Trophoblast cell (in vitro differentiated cells and primary cell): ENCODE measurements at regions not wholly inside any gene's neighbourhood (a gene's known extent, or its start where the extent isn't known, plus 50 kb on each side); places are given as distances from the start of the nearest gene placed in this dataset.

Source experiments
- DNase-seq, 2 donors: peaks; one replicate each; pipeline ENCODE4 v3.0.0-alpha.2; 2016
- H2AFZ ChIP-seq: 2 replicates; pipeline ENCODE4 v1.6.1; 2013; ENCODE audit warnings: low read length, moderate library complexity, mild to moderate bottlenecking; ENCODE audit not compliant: insufficient read depth, poor library complexity
- H2AK5ac ChIP-seq: 2 replicates; pipeline ENCODE4 v1.6.1; 2013; ENCODE audit warnings: mild to moderate bottlenecking, low read length
- H2BK120ac ChIP-seq: 2 replicates; pipeline ENCODE4 v1.6.1; 2013; ENCODE audit warnings: low read length, mild to moderate bottlenecking, moderate library complexity; ENCODE audit not compliant: insufficient read depth, poor library complexity
- H2BK12ac ChIP-seq: 2 replicates; pipeline ENCODE4 v1.6.1; 2013; ENCODE audit warnings: mild to moderate bottlenecking, low read length, moderate library complexity
- H2BK5ac ChIP-seq: 2 replicates; pipeline ENCODE4 v1.6.1; 2013; ENCODE audit warnings: low read length, low read depth, moderate library complexity, mild to moderate bottlenecking; ENCODE audit not compliant: poor library complexity
- H3K14ac ChIP-seq: 2 replicates; pipeline ENCODE4 v1.6.1; 2013; ENCODE audit warnings: mild to moderate bottlenecking, low read length
- H3K18ac ChIP-seq: 2 replicates; pipeline ENCODE4 v1.6.1; 2013; ENCODE audit warnings: mild to moderate bottlenecking, low read length
- H3K23ac ChIP-seq: 2 replicates; pipeline ENCODE4 v1.6.1; 2013; ENCODE audit warnings: low read length
- H3K27ac ChIP-seq: 2 replicates; pipeline ENCODE4 v1.5.1; 2013; ENCODE audit warnings: low read depth, mild to moderate bottlenecking, inconsistent platforms, low read length, moderate library complexity
- H3K27me3 ChIP-seq: 2 replicates; pipeline ENCODE4 v1.6.1; 2013; ENCODE audit warnings: inconsistent platforms, mild to moderate bottlenecking, low read length, moderate library complexity; ENCODE audit not compliant: insufficient read depth
- H3K36me3 ChIP-seq, 2 experiments: 1 replicate in 1 of 2; 2 replicates in 1 of 2; pipeline ENCODE4 v1.6.1; 2013; ENCODE audit warnings: low read length in 2 of 2, mild to moderate bottlenecking in 2 of 2, moderate library complexity in 1 of 2; ENCODE audit not compliant: insufficient read depth in 2 of 2, control insufficient read depth in 1 of 2
- H3K4ac ChIP-seq: 2 replicates; pipeline ENCODE4 v1.6.1; 2013; ENCODE audit warnings: low read depth, mild to moderate bottlenecking, low read length, moderate library complexity
- H3K4me1 ChIP-seq, 2 experiments: 1 replicate in 1 of 2; 2 replicates in 1 of 2; pipeline ENCODE4 v1.6.1; 2013; ENCODE audit warnings: low read length in 2 of 2, mild to moderate bottlenecking in 2 of 2, moderate library complexity in 1 of 2; ENCODE audit not compliant: insufficient read depth in 2 of 2, control insufficient read depth in 1 of 2
- H3K4me2 ChIP-seq: 2 replicates; pipeline ENCODE4 v1.6.1; 2013; ENCODE audit warnings: inconsistent platforms, mild to moderate bottlenecking, low read length, moderate library complexity
- H3K4me3 ChIP-seq: 2 replicates; pipeline ENCODE4 v1.5.1; 2013; ENCODE audit warnings: mild to moderate bottlenecking, low read depth, low read length, inconsistent platforms
- H3K79me1 ChIP-seq: one replicate; pipeline ENCODE4 v1.6.1; 2013; ENCODE audit warnings: low read length
- H3K79me2 ChIP-seq: 2 replicates; pipeline ENCODE4 v1.6.1; 2013; ENCODE audit warnings: low read length, mild to moderate bottlenecking; ENCODE audit not compliant: control insufficient read depth, insufficient read depth, poor library complexity
- H3K9ac ChIP-seq: 2 replicates; pipeline ENCODE4 v1.6.1; 2013; ENCODE audit warnings: mild to moderate bottlenecking, low read length
- H3K9me3 ChIP-seq: 2 replicates; pipeline ENCODE4 v1.6.1; 2013; ENCODE audit warnings: low read depth, mild to moderate bottlenecking, control low read depth, inconsistent platforms, low read length; ENCODE audit not compliant: insufficient read depth
- H4K12ac ChIP-seq: 2 replicates; pipeline ENCODE4 v1.6.1; 2013; ENCODE audit warnings: low read depth, mild to moderate bottlenecking, low read length, moderate library complexity
- H4K8ac ChIP-seq: 2 replicates; pipeline ENCODE4 v1.6.1; 2013; ENCODE audit warnings: low read depth, mild to moderate bottlenecking, low read length, moderate library complexity
- H4K91ac ChIP-seq: one replicate; pipeline ENCODE4 v1.6.1; 2013; ENCODE audit warnings: low read depth, mild to moderate bottlenecking, low read length, moderate library complexity
- WGBS: extraction: QIAGEN DNeasy Blood & Tissue Kit; methylation state at CpG from one replicate; pipeline ENCODE4 v1.1.7; 2013; ENCODE audit warnings: missing lambda C conversion rate; ENCODE audit not compliant: insufficient read length, insufficient coverage; ENCODE audit errors: extremely low coverage; 5-methylcytosine and 5-hydroxymethylcytosine counted together

GRCh38 chr6:154606860-154607259 lies 96.4 kb upstream of the CNKSR3 start:
- H3K18ac ChIP-seq = no peak overlapping the region
- no peak overlapping the region for H2BK12ac ChIP-seq
- no peaks in the 10 kb centered on the region for H3K79me1 ChIP-seq
- no peak overlapping the region for H3K4ac ChIP-seq
- no peak overlapping the region for H2BK5ac ChIP-seq
- H3K9ac ChIP-seq = no peak overlapping the region
- no peaks in the 10 kb centered on the region for H3K27me3 ChIP-seq
- no peak overlapping the region for H2AFZ ChIP-seq
- H3K79me2 ChIP-seq = no peaks in the 10 kb centered on the region
- no peaks in the 10 kb centered on the region for H3K4me1 ChIP-seq
- no peak overlapping the region for H3K23ac ChIP-seq
- H3K9me3 ChIP-seq = no peaks in the 10 kb centered on the region
- no peaks in the 10 kb centered on the region for H3K36me3 ChIP-seq
- DNase-seq = no peak
- no peak overlapping the region for H3K4me3 ChIP-seq
- no peak overlapping the region for H4K12ac ChIP-seq
- no peak overlapping the region for H4K91ac ChIP-seq
- H2AK5ac ChIP-seq = no peak overlapping the region
- no peak overlapping the region for H3K27ac ChIP-seq
- no peak overlapping the region for H3K14ac ChIP-seq
- H3K4me2 ChIP-seq = no peak overlapping the region
- no peak overlapping the region for H4K8ac ChIP-seq
- no peak overlapping the region for H2BK120ac ChIP-seq
- WGBS = no CpG with 5 or more reads among the region's 2 CpGs

GRCh38 chr6:154611241-154611640 lies 100.8 kb upstream of the CNKSR3 start:
- Histone ChIP-seq H2BK120ac (no peak overlapping the region), H3K36me3 (no peaks in the 10 kb centered on the region), H2BK12ac (no peak overlapping the region), H4K91ac (no peak overlapping the region), H2BK5ac (no peak overlapping the region), H4K12ac (no peak overlapping the region), H2AFZ (no peak overlapping the region), H3K9me3 (no peaks in the 10 kb centered on the region), H4K8ac (no peak overlapping the region), H3K9ac (no peak overlapping the region), H3K27ac (no peak overlapping the region), H3K14ac (no peak overlapping the region), H3K4ac (no peak overlapping the region), H2AK5ac (no peak overlapping the region), H3K4me3 (no peak overlapping the region), H3K4me2 (no peak overlapping the region), H3K18ac (no peak overlapping the region), H3K79me1 (no peaks in the 10 kb centered on the region), H3K4me1 (peaks cover 3% of the 10 kb centered on the region in 2 experiments), H3K79me2 (no peaks in the 10 kb centered on the region), H3K27me3 (no peaks in the 10 kb centered on the region), H3K23ac (no peak overlapping the region)
- no peak for DNase-seq
- no CpG with 5 or more reads among the region's 3 CpGs for WGBS

- no peaks in the 10 kb centered on the region for H3K79me1 ChIP-seq
- no peak overlapping the region for H3K4ac ChIP-seq
- H2AFZ ChIP-seq = no peak overlapping the region
- H3K14ac ChIP-seq = no peak overlapping the region
- H3K36me3 ChIP-seq = no peaks in the 10 kb centered on the region
- no peak overlapping the region for H2BK5ac ChIP-seq
- H4K12ac ChIP-seq = no peak overlapping the region
- H2BK120ac ChIP-seq = no peak overlapping the region
- H3K4me1 ChIP-seq = peaks cover 3% of the 10 kb centered on the region in 2 experiments
- H4K91ac ChIP-seq = no peak overlapping the region
- no peak overlapping the region for H2AK5ac ChIP-seq
- H3K18ac ChIP-seq = no peak overlapping the region
- no peak overlapping the region for H3K27ac ChIP-seq
- no peak overlapping the region for H3K4me3 ChIP-seq
- H3K23ac ChIP-seq = no peak overlapping the region
- no peaks in the 10 kb centered on the region for H3K9me3 ChIP-seq
- no peak overlapping the region for H2BK12ac ChIP-seq
- no peaks in the 10 kb centered on the region for H3K79me2 ChIP-seq
- no peak overlapping the region for H3K4me2 ChIP-seq
- H3K9ac ChIP-seq = no peak overlapping the region
- no peak for DNase-seq
- WGBS = no CpG with 5 or more reads among the region's 2 CpGs
- H4K8ac ChIP-seq = no peak overlapping the region
- H3K27me3 ChIP-seq = no peaks in the 10 kb centered on the region
Measured at GRCh38 chr6:154611847-154612246, 101.4 kb upstream of the CNKSR3 start.

GRCh38 chr6:154613137-154613676 lies 102.7 kb upstream of the CNKSR3 start:
- no peak overlapping the region for H2BK120ac ChIP-seq
- H3K18ac ChIP-seq = no peak overlapping the region
- H3K9ac ChIP-seq = no peak overlapping the region
- peak; percentile 7 to 39 for DNase-seq
- H3K4ac ChIP-seq = no peak overlapping the region
- peaks cover 3% of the 10 kb centered on the region in 2 experiments for H3K4me1 ChIP-seq
- H2BK5ac ChIP-seq = no peak overlapping the region
- no peak overlapping the region for H3K4me2 ChIP-seq
- H4K8ac ChIP-seq = no peak overlapping the region
- no peak overlapping the region for H2AK5ac ChIP-seq
- H2BK12ac ChIP-seq = no peak overlapping the region
- no peak overlapping the region for H3K4me3 ChIP-seq
- H3K9me3 ChIP-seq = no peaks in the 10 kb centered on the region
- no peaks in the 10 kb centered on the region for H3K27me3 ChIP-seq
- no peak overlapping the region for H3K27ac ChIP-seq
- H3K79me1 ChIP-seq = no peaks in the 10 kb centered on the region
- no peak overlapping the region for H4K91ac ChIP-seq
- no peak overlapping the region for H3K23ac ChIP-seq
- H4K12ac ChIP-seq = no peak overlapping the region
- H2AFZ ChIP-seq = no peak overlapping the region
- no peaks in the 10 kb centered on the region for H3K36me3 ChIP-seq
- H3K14ac ChIP-seq = no peak overlapping the region
- WGBS = no CpG with 5 or more reads among the region's 8 CpGs
- no peaks in the 10 kb centered on the region for H3K79me2 ChIP-seq
